ENCODE measurements at regions not wholly inside any gene's neighbourhood (a gene's known extent, or its start where the extent isn't known, plus 50 kb on each side); places are given as distances from the start of the nearest gene placed in this dataset.

GRCh38 chr11:87976009-87976408 is 199.2 kb downstream of the RAB38 start:
- no peak for DNase-seq (ENCODE audit: low spot score)
- ChIA-PET POLR2A (ENCODE audit: low non-redundant PET) (no interaction called here), CTCF (no interaction called here)
- no peak for TF ChIP-seq CTCF (conservative IDR thresholded peaks at IDR 0.05; ENCODE audit: low read depth)
- no peak overlapping the region for H3K27ac ChIP-seq

GRCh38 chr11:87974797-87975196 is 200.4 kb downstream of the RAB38 start:
- POLR2A ChIA-PET (ENCODE audit: low non-redundant PET) = no interaction called here
- no peak for TF ChIP-seq CTCF (conservative IDR thresholded peaks at IDR 0.05; ENCODE audit: low read depth)
- CTCF ChIA-PET = interaction anchor here (0.7 kb wide), 1 partner anchor 30 kb away, joined by 3 read pairs; no protein-coding TSS in a partner anchor
- no peak for DNase-seq (ENCODE audit: low spot score)
- no peak overlapping the region for H3K27ac ChIP-seq

GRCh38 chr11:87972133-87972532 is 203.1 kb downstream of the RAB38 start:
- no peak overlapping the region for H3K27ac ChIP-seq
- ChIA-PET POLR2A (ENCODE audit: low non-redundant PET) (no interaction called here), CTCF (interaction anchor here (0.6 kb wide), 1 partner anchor 33 kb away, joined by 3 read pairs; no protein-coding TSS in a partner anchor)
- DNase-seq (ENCODE audit: low spot score) = no peak
- no peak for TF ChIP-seq CTCF (conservative IDR thresholded peaks at IDR 0.05; ENCODE audit: low read depth)

- no peak for TF ChIP-seq CTCF (conservative IDR thresholded peaks at IDR 0.05; ENCODE audit: low read depth)
- H3K27ac ChIP-seq = no peak overlapping the region
- no peak for DNase-seq (ENCODE audit: low spot score)
- CTCF ChIA-PET = no interaction called here
- POLR2A ChIA-PET (ENCODE audit: low non-redundant PET) = no interaction called here
Observed at GRCh38 chr11:87971354-87971753, 203.9 kb downstream of the RAB38 start.

GRCh38 chr11:87970762-87971161 is 204.5 kb downstream of the RAB38 start:
- no peak for DNase-seq (ENCODE audit: low spot score)
- ChIA-PET POLR2A (ENCODE audit: low non-redundant PET) (no interaction called here), CTCF (interaction anchor here (0.5 kb wide), 1 partner anchor 694 kb away, joined by 3 read pairs; no protein-coding TSS in a partner anchor)
- TF ChIP-seq CTCF (conservative IDR thresholded peaks at IDR 0.05; ENCODE audit: low read depth) = no peak
- H3K27ac ChIP-seq = no peak overlapping the region

- no peak overlapping the region for H3K27ac ChIP-seq
- no peak for DNase-seq (ENCODE audit: low spot score)
- POLR2A ChIA-PET (ENCODE audit: low non-redundant PET) = no interaction called here
- no peak for TF ChIP-seq CTCF (conservative IDR thresholded peaks at IDR 0.05; ENCODE audit: low read depth)
- CTCF ChIA-PET = no interaction called here
Observed at GRCh38 chr11:87967459-87967858, 207.8 kb downstream of the RAB38 start.

GRCh38 chr11:87966694-87967093 is 208.5 kb downstream of the RAB38 start:
- H3K27ac ChIP-seq = no peak overlapping the region
- no peak for TF ChIP-seq CTCF (conservative IDR thresholded peaks at IDR 0.05; ENCODE audit: low read depth)
- no peak for DNase-seq (ENCODE audit: low spot score)
- POLR2A ChIA-PET (ENCODE audit: low non-redundant PET) = no interaction called here
- CTCF ChIA-PET = no interaction called here

All from RWPE1 (cell line).